SK-N-SH treated with all-trans-retinoic acid at 6 μM for 48 hours (cell line): ENCODE measurements at regions not wholly inside any gene's neighbourhood (a gene's known extent, or its start where the extent isn't known, plus 50 kb on each side); places are given as distances from the start of the nearest gene placed in this dataset.
A peak's percentile ranks its signal among the peaks of the same experiment; 100 is the strongest.

Experiments used
- ATAC-seq: fragments of 200-7000 bp; cut with Tn5 transposase; 3 replicates; pipeline ENCODE4 v1.9.1; 2020; ENCODE audit warnings: mild to moderate bottlenecking, moderate library complexity
- ARNTL ChIP-seq: fragments of 450-650 bp; formaldehyde crosslinking; IDR thresholded peaks from 2 replicates; pipeline ENCODE4 v1.5.0; 2020; ENCODE audit warnings: low read depth, mild to moderate bottlenecking, moderate library complexity, borderline replicate concordance
- BACH2 ChIP-seq: fragments of 250-450 bp; sonication (Bioruptor Pico); IDR thresholded peaks from 2 replicates; pipeline ENCODE4 v1.9.0; 2021; ENCODE audit warnings: mild to moderate bottlenecking, borderline replicate concordance
- CREB5 ChIP-seq: fragments of 250-450 bp; sonication (Bioruptor Pico); IDR thresholded peaks from 2 replicates; pipeline ENCODE4 v1.5.1; 2020; ENCODE audit warnings: low read depth, mild to moderate bottlenecking, moderate library complexity
- CSDC2 ChIP-seq: fragments of 250-450 bp; sonication (Bioruptor Pico); IDR thresholded peaks from 2 replicates; pipeline ENCODE4 v1.5.0; 2020; ENCODE audit warnings: mild to moderate bottlenecking, moderate library complexity
- CSRNP3 ChIP-seq: fragments of 250-450 bp; sonication (Bioruptor Pico); IDR thresholded peaks from 2 replicates; pipeline ENCODE4 v1.5.1; 2021; ENCODE audit warnings: mild to moderate bottlenecking, moderate library complexity
- ESRRG ChIP-seq: fragments of 250-450 bp; sonication (Bioruptor Pico); IDR thresholded peaks from 2 replicates; pipeline ENCODE4 v1.6.1; 2021; ENCODE audit warnings: mild to moderate bottlenecking
- GLIS3 ChIP-seq: fragments of 250-450 bp; sonication (Bioruptor Pico); IDR thresholded peaks from 2 replicates; pipeline ENCODE4 v1.5.0; 2020; ENCODE audit warnings: mild to moderate bottlenecking, moderate library complexity
- ISL1 ChIP-seq: fragments of 250-450 bp; sonication (Bioruptor Pico); IDR thresholded peaks from 2 replicates; pipeline ENCODE4 v2.1.2; 2022; ENCODE audit warnings: mild to moderate bottlenecking, moderate library complexity
- OSR1 ChIP-seq: fragments of 250-450 bp; sonication (Bioruptor Pico); IDR thresholded peaks from 2 replicates; pipeline ENCODE4 v1.8.0; 2022; ENCODE audit warnings: moderate library complexity, mild to moderate bottlenecking, inconsistent platforms
- PATZ1 ChIP-seq: fragments of 250-450 bp; sonication (Bioruptor Pico); IDR thresholded peaks from 2 replicates; pipeline ENCODE4 v1.8.0; 2020; ENCODE audit warnings: mild to moderate bottlenecking, moderate library complexity, borderline replicate concordance
- POU6F1 ChIP-seq: fragments of 250-450 bp; sonication (Bioruptor Pico); IDR thresholded peaks from 2 replicates; pipeline ENCODE4 v1.8.0; 2021; ENCODE audit warnings: low read depth, mild to moderate bottlenecking, moderate library complexity, borderline replicate concordance
- PPARA ChIP-seq: fragments of 250-450 bp; sonication (Bioruptor Pico); IDR thresholded peaks from 2 replicates; pipeline ENCODE4 v1.5.0; 2020; ENCODE audit warnings: mild to moderate bottlenecking, borderline replicate concordance
- RARB ChIP-seq: fragments of 250-450 bp; sonication (Bioruptor Pico); IDR thresholded peaks from 2 replicates; pipeline ENCODE4 v1.8.0; 2021; ENCODE audit warnings: mild to moderate bottlenecking, moderate library complexity
- SNAI2 ChIP-seq: fragments of 250-450 bp; sonication (Bioruptor Pico); IDR thresholded peaks from 2 replicates; pipeline ENCODE4 v1.5.0; 2020; ENCODE audit warnings: mild to moderate bottlenecking, moderate library complexity
- TCF4 ChIP-seq: fragments of 250-450 bp; sonication (Bioruptor Pico); IDR thresholded peaks from 2 replicates; pipeline ENCODE4 v1.8.0; 2021; ENCODE audit warnings: mild to moderate bottlenecking, moderate library complexity, borderline replicate concordance
- TOX ChIP-seq: fragments of 250-450 bp; sonication (Bioruptor Pico); IDR thresholded peaks from 2 replicates; pipeline ENCODE4 v1.8.0; 2021; ENCODE audit warnings: mild to moderate bottlenecking, moderate library complexity, borderline replicate concordance
- TSHZ2 ChIP-seq: fragments of 250-450 bp; sonication (Bioruptor Pico); IDR thresholded peaks from 2 replicates; pipeline ENCODE4 v1.5.0; 2020; ENCODE audit warnings: mild to moderate bottlenecking, moderate library complexity
- ZC3H10 ChIP-seq: fragments of 250-450 bp; sonication (Bioruptor Pico); IDR thresholded peaks from 2 replicates; pipeline ENCODE4 v1.5.1; 2021; ENCODE audit warnings: mild to moderate bottlenecking, moderate library complexity
- ZFP3 ChIP-seq: fragments of 250-450 bp; sonication (Bioruptor Pico); IDR thresholded peaks from 2 replicates; pipeline ENCODE4 v1.5.0; 2020; ENCODE audit warnings: mild to moderate bottlenecking, moderate library complexity
- ZFP30 ChIP-seq: fragments of 450-650 bp; formaldehyde crosslinking; IDR thresholded peaks from 2 replicates; pipeline ENCODE4 v1.5.0; 2022; ENCODE audit warnings: mild to moderate bottlenecking, moderate library complexity
- ZNF565 ChIP-seq: fragments of 450-650 bp; formaldehyde crosslinking; conservative IDR thresholded peaks from 2 replicates; pipeline ENCODE4 v1.5.0; 2020; ENCODE audit warnings: low read depth, mild to moderate bottlenecking, moderate library complexity
- ZNF70 ChIP-seq: fragments of 450-650 bp; formaldehyde crosslinking; IDR thresholded peaks from 2 replicates; pipeline ENCODE4 v1.5.0; 2020; ENCODE audit warnings: mild to moderate bottlenecking, moderate library complexity
- ZNF8 ChIP-seq: fragments of 450-650 bp; formaldehyde crosslinking; IDR thresholded peaks from 2 replicates; pipeline ENCODE4 v1.5.0; 2020; ENCODE audit warnings: mild to moderate bottlenecking, moderate library complexity

GRCh38 chr6:103081126-103081525 is 1687.6 kb downstream of the GRIK2 start:
- TF ChIP-seq ZNF565 (CRISPR knock-in tag), result no peak
- no peak for TF ChIP-seq ARNTL (CRISPR knock-in tag)
- TF ChIP-seq BACH2, result 0 out of 2 replicates have a peak, but pooled peaks have one; percentile 25
- peak; percentile 67; the same call in 1 of the 2 replicates for TF ChIP-seq CSRNP3
- peak; percentile 80 for TF ChIP-seq ZNF70 (CRISPR knock-in tag)
- TF ChIP-seq ZC3H10 (CRISPR knock-in tag), result no peak
- no peak for TF ChIP-seq SNAI2 (CRISPR knock-in tag)
- TF ChIP-seq GLIS3 (CRISPR knock-in tag), result peak; percentile 78; the same call in 1 of the 2 replicates
- TF ChIP-seq ISL1 (CRISPR knock-in tag), result peak; percentile 95
- TF ChIP-seq POU6F1 (CRISPR knock-in tag), result peak; percentile 32; the same call in 1 of the 2 replicates
- peak; percentile 86 for TF ChIP-seq ESRRG (CRISPR knock-in tag)
- peak; percentile 67 for TF ChIP-seq TSHZ2 (CRISPR knock-in tag)
- TF ChIP-seq TCF4 (CRISPR knock-in tag), result peak; percentile 78
- TF ChIP-seq OSR1 (CRISPR knock-in tag), result no peak
- no peak for TF ChIP-seq RARB (CRISPR knock-in tag)
- TF ChIP-seq CREB5, result peak; percentile 67; the same call in 1 of the 2 replicates
- TF ChIP-seq ZNF8 (CRISPR knock-in tag), result peak; percentile 47; the same call in 1 of the 2 replicates
- no peak for TF ChIP-seq ZFP3 (CRISPR knock-in tag)
- no peak for ATAC-seq

- TF ChIP-seq SNAI2 (CRISPR knock-in tag), result no peak
- no peak for TF ChIP-seq CSRNP3
- no peak for TF ChIP-seq POU6F1 (CRISPR knock-in tag)
- no peak for TF ChIP-seq PATZ1 (CRISPR knock-in tag)
- TF ChIP-seq TOX (CRISPR knock-in tag), result no peak
- no peak for TF ChIP-seq GLIS3 (CRISPR knock-in tag)
- no peak for TF ChIP-seq CREB5
- TF ChIP-seq ISL1 (CRISPR knock-in tag), result no peak
- TF ChIP-seq CSDC2 (CRISPR knock-in tag), result no peak
- no peak for TF ChIP-seq ZC3H10 (CRISPR knock-in tag)
- no peak for TF ChIP-seq OSR1 (CRISPR knock-in tag)
- TF ChIP-seq ZFP3 (CRISPR knock-in tag), result no peak
- TF ChIP-seq ESRRG (CRISPR knock-in tag), result no peak
- no peak for TF ChIP-seq PPARA (CRISPR knock-in tag)
- no peak for TF ChIP-seq RARB (CRISPR knock-in tag)
- TF ChIP-seq ZNF70 (CRISPR knock-in tag), result no peak
- TF ChIP-seq ZFP30, result no peak
- TF ChIP-seq BACH2, result no peak
- TF ChIP-seq ZNF8 (CRISPR knock-in tag), result no peak
- no peak for ATAC-seq
Observed at GRCh38 chr6:103080497-103080896, 1687.0 kb downstream of the GRIK2 start.
